HEK293T (cell line): ENCODE measurements at regions not wholly inside any gene's neighbourhood (a gene's known extent, or its start where the extent isn't known, plus 50 kb on each side); places are given as distances from the start of the nearest gene placed in this dataset.

ENCODE experiments used
- ARNT ChIP-seq: fragments of 450-650 bp; IDR thresholded peaks from 2 replicates; pipeline ENCODE4 v1.6.1; 2017; ENCODE audit warnings: mild to moderate bottlenecking
- BHLHE40 ChIP-seq: fragments of 450-650 bp; IDR thresholded peaks from 2 replicates; pipeline ENCODE4 v1.6.1; 2016; ENCODE audit warnings: mild to moderate bottlenecking, moderate library complexity, borderline replicate concordance
- CTBP1 ChIP-seq: fragments of 450-650 bp; IDR thresholded peaks from 2 replicates; pipeline ENCODE4 v1.6.1; 2016; ENCODE audit warnings: borderline replicate concordance
- FOXA1 ChIP-seq: fragments of 450-650 bp; IDR thresholded peaks from 2 replicates; pipeline ENCODE4 v1.6.1; 2016; ENCODE audit warnings: mild to moderate bottlenecking
- FOXK2 ChIP-seq: fragments of 450-650 bp; IDR thresholded peaks from 2 replicates; pipeline ENCODE4 v1.6.1; 2016; ENCODE audit warnings: mild to moderate bottlenecking
- FOXM1 ChIP-seq: fragments of 450-650 bp; IDR thresholded peaks from 2 replicates; pipeline ENCODE4 v1.6.1; 2017; ENCODE audit warnings: mild to moderate bottlenecking, borderline replicate concordance
- LEF1 ChIP-seq: fragments of 450-650 bp; IDR thresholded peaks from 2 replicates; pipeline ENCODE4 v1.6.1; 2017; ENCODE audit warnings: mild to moderate bottlenecking, borderline replicate concordance
- SP1 ChIP-seq: fragments of 450-650 bp; IDR thresholded peaks from 2 replicates; pipeline ENCODE4 v1.6.1; 2017
- SUZ12 ChIP-seq: fragments of 450-650 bp; IDR thresholded peaks from 2 replicates; pipeline ENCODE4 v1.6.1; 2016; ENCODE audit warnings: mild to moderate bottlenecking
- TARDBP ChIP-seq: fragments of 450-650 bp; IDR thresholded peaks from 2 replicates; pipeline ENCODE4 v1.6.1; 2016
- TF ChIP-seq, protein P1 (sequence below): fragments of 450-650 bp; IDR thresholded peaks from 2 replicates; pipeline ENCODE4 v1.6.1; 2016

GRCh38 chr10:56927701-56928100 is 566.6 kb upstream of the ZWINT start:
- TF ChIP-seq SUZ12 (no peak), ARNT (no peak), FOXK2 (no peak), FOXM1 (no peak), FOXA1 (no peak), LEF1 (no peak), BHLHE40 (no peak), SP1 (no peak), CTBP1 (no peak), TARDBP (no peak)
- TF ChIP-seq, protein P1, sequence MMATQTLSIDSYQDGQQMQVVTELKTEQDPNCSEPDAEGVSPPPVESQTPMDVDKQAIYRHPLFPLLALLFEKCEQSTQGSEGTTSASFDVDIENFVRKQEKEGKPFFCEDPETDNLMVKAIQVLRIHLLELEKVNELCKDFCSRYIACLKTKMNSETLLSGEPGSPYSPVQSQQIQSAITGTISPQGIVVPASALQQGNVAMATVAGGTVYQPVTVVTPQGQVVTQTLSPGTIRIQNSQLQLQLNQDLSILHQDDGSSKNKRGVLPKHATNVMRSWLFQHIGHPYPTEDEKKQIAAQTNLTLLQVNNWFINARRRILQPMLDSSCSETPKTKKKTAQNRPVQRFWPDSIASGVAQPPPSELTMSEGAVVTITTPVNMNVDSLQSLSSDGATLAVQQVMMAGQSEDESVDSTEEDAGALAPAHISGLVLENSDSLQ = no peak
